ENCODE measurements at regions not wholly inside any gene's neighbourhood (a gene's known extent, or its start where the extent isn't known, plus 50 kb on each side); places are given as distances from the start of the nearest gene placed in this dataset.

GRCh38 chr3:43786102-43786501, 95.4 kb downstream of the ABHD5 start:
- no peak for TF ChIP-seq CTCF (IDR thresholded peaks at IDR 0.05)
- no peak for TF ChIP-seq POLR2A (IDR thresholded peaks at IDR 0.05)
